Thyroid gland (tissue), 4 donors: ENCODE measurements at regions not wholly inside any gene's neighbourhood (a gene's known extent, or its start where the extent isn't known, plus 50 kb on each side); places are given as distances from the start of the nearest gene placed in this dataset.

Experiments used
- CTCF ChIP-seq, 6 experiments: fragments of 200-600 bp in 3 of 6; fragments of 450-650 bp in 3 of 6; sonication (generic) in 3 of 6; IDR thresholded peaks; one replicate each; pipeline ENCODE4 v1.5.1; 2016 to 2019; ENCODE audit warnings: antibody characterized with exemption in 6 of 6, mild to moderate bottlenecking in 2 of 6, inconsistent platforms in 1 of 6, moderate library complexity in 1 of 6
- POLR2A ChIP-seq, 2 donors: fragments of 450-650 bp; IDR thresholded peaks; one replicate each; pipeline ENCODE4 v1.6.1; 2017; ENCODE audit warnings: antibody characterized with exemption in 2 of 2, mild to moderate bottlenecking in 2 of 2, moderate library complexity in 1 of 2

GRCh38 chr4:19999775-20000414 is 251.8 kb upstream of the SLIT2 start:
- TF ChIP-seq CTCF (IDR thresholded peaks at IDR 0.05): no peak
- TF ChIP-seq POLR2A (IDR thresholded peaks at IDR 0.05): no peak
